ENCODE measurements at regions not wholly inside any gene's neighbourhood (a gene's known extent, or its start where the extent isn't known, plus 50 kb on each side); places are given as distances from the start of the nearest gene placed in this dataset.

DNA sequence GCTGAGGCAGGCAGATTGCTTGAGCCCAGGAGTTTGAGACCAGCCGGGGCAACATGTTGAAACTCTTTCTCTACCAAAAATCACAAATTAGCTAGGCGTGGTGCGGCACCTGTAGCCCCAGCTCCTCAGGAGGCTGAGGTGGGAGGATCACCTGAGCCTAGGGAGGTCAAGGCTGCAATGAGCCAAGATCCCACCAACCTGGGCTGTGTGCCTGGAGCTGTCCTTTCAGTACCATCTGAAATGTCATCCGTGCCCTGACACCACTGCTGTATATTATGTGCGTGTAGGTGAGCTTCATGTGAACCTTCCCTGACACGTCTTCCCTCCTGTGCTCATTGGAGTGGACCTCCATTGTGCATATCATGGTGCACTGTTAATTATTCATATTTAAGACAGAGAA is 84.8 kb upstream of the HNRNPA3 start:
- no peak for DNase-seq (ENCODE audit: low read depth)

- no peak for DNase-seq (ENCODE audit: low read depth)
Observed at GRCh38 chr2:177129610-177130009, 83.0 kb upstream of the HNRNPA3 start.

DNA sequence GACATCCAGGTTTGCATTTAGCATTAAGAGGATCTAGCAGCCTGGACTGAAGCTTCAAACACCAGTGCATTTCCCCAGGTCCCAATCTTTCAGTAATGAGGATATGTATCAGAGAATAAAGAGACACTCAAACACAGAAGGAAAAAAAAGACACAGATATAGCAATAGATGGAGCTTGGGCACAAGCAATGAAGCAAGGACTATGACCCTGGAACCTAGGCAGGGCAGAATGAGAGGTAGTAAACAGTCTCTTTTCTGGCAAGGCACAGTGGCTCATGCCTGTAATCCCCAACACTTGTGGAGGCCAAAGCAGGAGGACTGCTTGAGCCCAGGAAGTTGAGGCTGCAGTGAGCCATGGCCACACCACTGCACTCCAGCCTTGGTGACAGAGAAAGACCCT is 80.7 kb upstream of the HNRNPA3 start:
- DNase-seq (ENCODE audit: low read depth): no peak

- DNase-seq (ENCODE audit: low read depth): no peak
Observed at GRCh38 chr2:177138823-177139222, 73.8 kb upstream of the HNRNPA3 start.

DNA sequence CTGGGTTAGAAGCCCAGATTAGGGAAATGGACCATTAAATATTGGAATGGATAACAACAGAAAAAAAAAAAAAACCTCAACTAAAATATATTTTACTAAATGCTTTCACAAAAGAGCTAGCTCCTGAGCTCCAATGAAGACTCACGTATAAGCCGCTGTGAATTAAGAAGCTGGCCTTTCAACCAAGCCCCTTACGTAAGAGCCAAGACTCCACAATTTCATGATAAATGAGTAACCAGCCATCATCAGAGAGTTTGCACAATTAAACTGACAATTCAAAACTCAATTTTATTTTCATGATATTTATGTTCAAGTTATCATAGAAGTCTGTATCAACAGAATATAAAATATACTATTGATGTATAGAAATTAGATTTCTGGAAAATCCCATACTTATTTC is 70.7 kb upstream of the HNRNPA3 start:
- DNase-seq (ENCODE audit: low read depth): no peak

DNA sequence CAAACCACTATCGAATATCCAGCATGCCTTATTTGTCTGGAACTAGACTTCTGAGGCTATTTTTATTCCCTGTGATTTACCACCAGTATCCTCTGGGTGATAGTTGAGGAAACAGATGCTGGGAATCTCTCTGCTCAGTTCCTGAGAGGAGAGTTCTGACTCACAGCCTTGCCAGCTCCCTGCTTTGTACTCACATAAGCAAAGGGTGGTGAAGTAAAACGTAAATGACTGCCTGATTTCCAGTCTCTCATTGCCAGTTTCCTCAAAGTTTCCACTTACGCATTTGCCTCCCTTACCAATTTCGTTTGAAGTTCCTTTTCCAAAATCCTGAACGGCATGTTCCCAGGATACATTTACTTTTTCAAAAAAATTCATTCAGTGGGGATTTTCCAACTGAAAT is 69.2 kb upstream of the HNRNPA3 start:
- DNase-seq (ENCODE audit: low read depth): no peak

GRCh38 chr2:177147093-177147694 is 65.4 kb upstream of the HNRNPA3 start:
- DNase-seq (ENCODE audit: low read depth): no peak

- DNase-seq (ENCODE audit: low read depth): no peak
Observed at GRCh38 chr2:177147834-177148445, 64.7 kb upstream of the HNRNPA3 start.

GRCh38 chr2:177148477-177149154 is 64.0 kb upstream of the HNRNPA3 start:
- DNase-seq (ENCODE audit: low read depth): no peak

- no peak for DNase-seq (ENCODE audit: low read depth)
Observed at GRCh38 chr2:177149155-177149503, 63.5 kb upstream of the HNRNPA3 start.

DNA sequence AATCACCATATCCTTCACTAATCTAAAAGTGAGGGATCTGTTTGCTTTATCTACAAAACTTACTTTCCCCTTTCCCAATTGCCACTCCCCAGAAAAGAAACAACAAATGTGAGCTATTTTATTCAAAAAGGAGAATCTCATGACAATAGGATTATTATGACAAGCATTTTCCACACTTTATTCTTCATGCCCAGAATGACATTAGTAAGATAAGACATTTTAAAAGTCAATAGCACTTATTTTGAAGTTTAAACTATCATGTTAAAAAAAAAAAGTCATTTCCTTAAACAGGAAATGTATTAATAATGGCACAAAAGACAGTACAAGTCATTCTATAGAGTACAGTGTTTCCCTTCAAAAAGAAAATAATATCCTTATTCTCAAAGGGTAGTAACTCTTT is 58.8 kb upstream of the HNRNPA3 start:
- DNase-seq (ENCODE audit: low read depth): no peak

DNA sequence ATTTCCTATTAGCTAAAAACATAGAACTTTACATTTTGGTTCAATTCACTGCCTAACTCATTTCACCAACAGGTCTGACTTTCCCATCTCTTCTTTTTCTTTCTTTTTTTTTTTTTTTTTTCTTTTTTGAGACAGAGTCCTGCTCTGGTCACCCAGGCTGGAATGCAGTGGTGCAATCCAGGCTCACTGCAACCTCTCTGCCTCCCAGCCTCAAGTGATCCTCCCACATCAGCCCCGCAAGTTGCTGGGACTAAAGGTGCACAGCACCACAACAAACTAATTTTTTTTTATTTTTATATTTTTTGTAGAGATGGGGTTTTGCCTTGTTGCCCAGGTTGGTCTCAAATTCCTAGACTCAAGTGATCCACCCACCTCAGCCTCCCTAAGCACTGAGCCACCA is 57.8 kb upstream of the HNRNPA3 start:
- DNase-seq (ENCODE audit: low read depth): no peak

DNA sequence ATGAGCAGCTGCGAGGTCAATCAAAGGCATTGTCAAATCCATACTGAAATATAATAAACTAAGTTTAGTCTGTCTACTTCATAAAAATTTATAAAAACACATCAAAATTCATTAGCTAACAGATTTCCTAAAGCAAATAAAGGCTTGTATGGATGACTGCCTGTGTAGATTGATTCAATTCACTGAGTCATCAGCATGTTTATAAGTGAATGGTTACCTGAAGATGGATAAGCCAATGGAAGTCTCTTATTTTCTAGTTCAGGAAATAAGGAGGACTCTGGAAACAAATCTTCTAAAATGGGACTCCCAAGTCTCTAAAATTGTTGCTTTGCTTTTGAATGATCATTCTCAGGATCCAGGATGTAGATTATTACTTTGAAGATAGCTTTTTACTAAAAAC is 57.0 kb upstream of the HNRNPA3 start:
- DNase-seq (ENCODE audit: low read depth): no peak

DNA sequence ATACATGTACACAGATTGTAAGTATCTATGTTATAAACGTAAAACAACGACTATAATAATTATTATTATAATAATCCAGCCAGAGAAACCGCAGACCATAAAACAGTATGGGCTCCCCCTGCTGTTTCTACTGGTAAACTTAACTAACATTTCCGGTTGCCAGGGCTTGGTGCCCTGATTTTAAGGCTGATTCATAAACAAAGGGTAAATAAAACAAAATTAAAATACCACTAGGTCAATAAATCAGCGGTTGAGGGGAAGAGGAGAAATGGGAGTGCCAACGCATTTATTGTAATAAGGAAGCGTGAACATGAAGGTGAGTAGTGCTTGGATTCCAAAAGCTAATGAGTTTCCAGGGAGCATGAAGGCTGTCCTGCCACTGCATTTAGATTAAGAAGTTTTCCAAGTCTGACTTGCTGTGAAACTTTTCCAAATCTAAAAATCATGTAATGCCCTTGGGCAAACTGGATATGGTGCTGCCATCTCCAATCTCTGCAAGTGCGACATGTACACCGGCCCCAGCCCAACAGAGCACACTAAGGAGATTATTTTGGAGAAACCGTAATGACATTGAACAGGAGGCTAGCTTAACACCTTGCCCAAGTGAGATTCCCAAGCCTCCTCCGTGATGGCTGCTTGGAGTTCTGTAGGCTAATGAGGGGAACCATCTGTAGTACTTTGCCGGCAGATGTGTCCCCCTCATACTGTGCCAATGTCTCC is 50.7 kb upstream of the HNRNPA3 start:
- DNase-seq (ENCODE audit: low read depth): no peak
